ENCODE measurements at regions not wholly inside any gene's neighbourhood (a gene's known extent, or its start where the extent isn't known, plus 50 kb on each side); places are given as distances from the start of the nearest gene placed in this dataset.

DNA sequence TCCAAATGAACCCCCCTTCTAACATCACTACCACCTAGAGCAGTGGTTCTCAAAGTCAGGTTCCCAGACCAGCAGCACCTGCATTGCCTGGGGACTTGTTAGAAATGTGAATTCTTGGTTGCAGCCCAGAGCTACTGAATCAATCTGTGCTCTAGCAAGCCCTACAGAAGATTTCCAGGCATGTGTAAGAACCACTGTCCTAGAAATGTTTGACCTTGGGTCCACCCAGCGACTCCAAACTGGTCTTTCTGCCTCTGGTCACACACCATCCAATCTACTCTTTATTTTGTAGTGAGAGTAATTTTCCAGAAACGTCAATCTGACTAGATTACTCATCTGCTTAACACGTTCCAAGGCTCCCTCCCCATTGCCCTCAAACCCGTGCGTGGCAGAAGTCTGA lies 169.9 kb downstream of the HAPSTR1 start:
- TF ChIP-seq, protein P1, sequence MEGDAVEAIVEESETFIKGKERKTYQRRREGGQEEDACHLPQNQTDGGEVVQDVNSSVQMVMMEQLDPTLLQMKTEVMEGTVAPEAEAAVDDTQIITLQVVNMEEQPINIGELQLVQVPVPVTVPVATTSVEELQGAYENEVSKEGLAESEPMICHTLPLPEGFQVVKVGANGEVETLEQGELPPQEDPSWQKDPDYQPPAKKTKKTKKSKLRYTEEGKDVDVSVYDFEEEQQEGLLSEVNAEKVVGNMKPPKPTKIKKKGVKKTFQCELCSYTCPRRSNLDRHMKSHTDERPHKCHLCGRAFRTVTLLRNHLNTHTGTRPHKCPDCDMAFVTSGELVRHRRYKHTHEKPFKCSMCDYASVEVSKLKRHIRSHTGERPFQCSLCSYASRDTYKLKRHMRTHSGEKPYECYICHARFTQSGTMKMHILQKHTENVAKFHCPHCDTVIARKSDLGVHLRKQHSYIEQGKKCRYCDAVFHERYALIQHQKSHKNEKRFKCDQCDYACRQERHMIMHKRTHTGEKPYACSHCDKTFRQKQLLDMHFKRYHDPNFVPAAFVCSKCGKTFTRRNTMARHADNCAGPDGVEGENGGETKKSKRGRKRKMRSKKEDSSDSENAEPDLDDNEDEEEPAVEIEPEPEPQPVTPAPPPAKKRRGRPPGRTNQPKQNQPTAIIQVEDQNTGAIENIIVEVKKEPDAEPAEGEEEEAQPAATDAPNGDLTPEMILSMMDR (IDR thresholded peaks at IDR 0.05; ENCODE audit: low read depth, low read length, poor library complexity, severe bottlenecking): no peak
- no peak for TF ChIP-seq EZH2phosphoT487 (IDR thresholded peaks at IDR 0.05; ENCODE audit: borderline replicate concordance, low read length)

Data from DOHH2 (cell line).